ENCODE measurements at regions not wholly inside any gene's neighbourhood (a gene's known extent, or its start where the extent isn't known, plus 50 kb on each side); places are given as distances from the start of the nearest gene placed in this dataset.

DNA sequence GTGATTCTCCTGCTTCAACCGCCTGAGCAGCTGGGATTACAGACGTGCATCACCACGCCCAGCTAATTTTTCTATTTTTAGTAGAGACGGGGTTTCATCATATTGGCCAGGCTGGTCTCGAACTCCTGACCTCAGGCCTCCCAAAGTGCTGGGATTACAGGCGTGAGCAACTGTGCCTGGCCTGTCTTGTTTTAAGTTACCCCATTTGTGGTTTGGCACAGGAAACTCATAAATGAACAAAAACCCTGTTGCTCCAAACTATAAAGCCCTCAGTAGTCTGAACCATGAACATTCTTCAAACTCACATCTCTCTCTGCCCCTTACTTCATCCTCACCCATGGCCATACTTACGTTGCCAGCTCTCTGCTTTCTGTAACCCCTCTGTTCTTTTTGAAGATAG, 61.7 kb downstream of the RHOU start:
- DNase-seq, result peak; percentile 82

DNA sequence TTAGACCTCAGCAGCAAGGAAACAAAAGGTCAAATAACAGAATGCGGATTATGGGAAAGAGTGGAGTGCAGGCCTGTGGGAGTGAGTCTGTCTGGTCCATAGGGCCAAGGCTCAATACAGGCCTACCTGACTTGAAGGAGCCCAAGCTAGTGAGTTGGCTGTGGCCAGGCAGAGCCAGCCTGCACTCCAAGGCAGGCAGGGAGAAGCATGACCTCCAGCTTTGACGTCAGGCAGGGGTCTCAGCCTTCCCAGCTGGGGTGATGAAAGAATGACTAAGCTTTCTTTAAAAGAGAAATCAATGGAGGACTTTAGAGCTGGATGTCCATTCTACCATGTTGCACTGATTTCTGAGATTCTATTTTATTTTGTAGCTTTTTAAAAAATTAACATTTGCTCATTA, 62.8 kb downstream of the RHOU start:
- no peak for DNase-seq

DNA sequence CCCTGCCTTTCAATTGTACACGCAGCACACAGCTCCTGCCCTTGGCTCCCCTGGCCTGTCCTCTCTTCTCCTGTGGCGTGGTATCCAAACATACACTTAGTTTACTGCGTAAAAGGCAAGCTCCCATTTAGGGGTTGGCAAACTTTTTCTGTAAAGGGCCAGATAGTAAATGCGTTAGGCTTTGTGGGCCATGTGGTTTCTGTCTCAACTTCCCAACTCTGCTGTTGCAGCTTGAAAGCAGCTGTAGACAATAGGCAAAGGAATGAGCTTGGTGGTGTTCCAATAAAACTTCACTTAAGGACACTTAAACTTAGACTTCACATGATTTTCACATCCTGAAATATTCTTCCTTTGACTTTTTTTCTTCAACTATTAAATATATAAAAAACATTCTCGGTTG, 63.3 kb downstream of the RHOU start:
- DNase-seq, result peak; percentile 70

DNA sequence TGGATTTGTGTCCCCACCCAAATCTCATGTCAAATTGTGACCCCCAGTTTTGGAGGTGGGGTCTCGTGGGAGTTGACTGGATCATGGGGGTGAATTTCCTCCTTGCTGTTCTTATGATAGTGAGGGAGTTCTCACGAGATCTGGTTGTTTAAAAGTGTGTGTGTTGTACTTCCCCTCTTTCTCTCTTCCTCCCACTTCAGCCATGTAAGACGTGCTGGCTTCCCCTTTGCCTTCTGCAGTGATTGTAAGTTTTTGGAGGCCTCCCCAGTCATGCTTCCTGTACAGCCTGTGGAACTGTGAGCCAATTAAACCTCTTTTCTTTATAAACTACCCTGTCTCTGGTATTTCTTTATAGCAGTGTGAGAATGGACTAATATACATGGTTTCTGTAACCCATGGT, 64.6 kb downstream of the RHOU start:
- peak; percentile 67 for DNase-seq

DNA sequence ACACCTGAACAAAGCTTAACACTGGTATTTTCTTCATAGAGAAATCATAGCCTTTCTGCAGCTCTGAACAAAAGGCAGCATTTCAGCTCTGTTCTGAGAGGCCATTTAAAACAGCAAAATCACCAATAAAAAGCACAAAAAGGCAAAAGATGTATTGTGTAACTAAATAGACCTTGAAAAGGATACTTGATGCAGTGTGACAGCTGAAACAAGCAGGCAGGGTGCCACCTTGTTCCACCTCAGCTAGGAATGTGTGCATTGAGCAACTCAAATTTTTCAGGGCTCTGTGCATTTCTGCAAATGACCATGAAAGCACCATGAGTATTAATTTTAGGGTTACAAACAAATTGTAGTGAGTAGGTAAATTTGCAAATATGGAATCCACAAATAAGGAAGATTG, 65.8 kb downstream of the RHOU start:
- no peak for DNase-seq

DNA sequence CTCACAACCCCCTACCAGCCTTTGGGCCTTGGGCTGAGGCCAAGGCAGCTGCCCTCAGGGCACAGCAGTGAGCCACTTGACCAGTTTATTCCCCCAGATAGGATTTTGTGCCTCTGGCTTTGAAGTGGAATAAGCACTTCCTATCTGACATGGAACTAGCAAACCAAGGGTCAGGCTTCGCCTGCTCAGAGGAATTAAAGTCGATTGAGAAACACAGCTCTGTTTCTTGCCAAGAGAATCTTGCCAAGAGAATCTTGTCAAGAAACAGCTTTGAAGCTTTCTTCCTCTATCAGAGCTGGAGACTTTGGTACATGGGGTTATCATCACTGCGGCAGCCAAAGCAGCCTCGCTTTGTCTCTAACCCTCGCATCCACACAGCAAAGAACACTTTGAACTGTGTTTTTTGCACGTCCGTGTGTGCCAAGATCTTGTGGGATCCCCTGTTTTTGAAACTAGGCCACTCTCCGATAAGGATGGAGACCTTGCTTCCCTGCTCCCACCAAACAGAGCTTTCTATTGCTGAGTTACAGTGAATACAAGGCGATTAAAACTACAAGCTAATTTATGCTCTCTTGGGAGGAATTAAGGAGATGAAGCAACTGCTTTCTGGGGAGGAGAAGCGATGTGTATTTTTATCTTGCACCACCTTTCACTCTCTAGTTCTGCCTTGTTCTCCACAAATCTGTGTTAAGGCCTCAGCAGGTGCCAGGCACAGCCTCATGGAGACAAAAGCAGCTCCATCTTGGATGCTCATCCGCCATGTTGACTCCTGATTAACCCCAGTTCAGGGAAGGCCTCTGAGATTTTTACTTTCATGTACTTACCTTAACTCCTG, 67.3 kb downstream of the RHOU start:
- peak; percentile 40 for DNase-seq

DNA sequence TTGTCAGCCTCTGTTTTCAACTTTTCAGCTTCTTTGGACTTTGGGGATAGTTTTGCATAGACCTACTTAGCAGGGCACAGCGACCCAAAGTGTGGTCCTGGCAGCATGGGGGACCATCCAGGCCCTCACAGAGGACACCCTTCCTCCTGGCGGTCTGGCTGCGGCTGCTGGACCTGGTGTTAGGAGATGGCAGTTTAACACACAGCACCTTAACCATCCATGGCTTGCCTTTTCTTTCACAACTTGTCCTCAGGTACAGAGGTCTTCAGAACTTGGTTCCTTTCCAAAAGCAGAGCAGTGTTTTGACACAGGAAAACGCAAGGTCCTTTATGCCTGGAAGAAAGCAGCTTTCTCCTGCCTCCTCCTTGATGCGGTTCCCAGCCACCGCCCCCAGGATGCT, 68.1 kb downstream of the RHOU start:
- no peak for DNase-seq

DNA sequence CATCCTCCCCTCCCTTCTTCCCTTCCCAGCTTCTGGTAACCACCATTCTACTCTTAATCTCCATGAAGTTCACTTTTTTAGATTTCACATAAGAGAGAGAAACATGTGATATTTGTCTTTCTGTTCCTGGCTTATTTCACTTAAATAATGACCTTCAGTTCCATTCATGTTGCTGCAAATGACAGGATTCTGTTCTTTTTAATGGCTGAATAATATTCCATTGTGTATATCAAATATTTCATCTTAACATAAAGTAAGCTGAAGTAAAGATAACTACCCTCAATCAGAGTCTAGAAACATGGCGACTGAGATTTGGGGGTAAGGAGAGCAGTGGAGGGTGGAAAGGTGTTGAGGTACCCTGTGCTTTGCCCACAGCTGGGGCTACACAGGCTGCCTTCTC, 68.9 kb downstream of the RHOU start:
- no peak for DNase-seq

DNA sequence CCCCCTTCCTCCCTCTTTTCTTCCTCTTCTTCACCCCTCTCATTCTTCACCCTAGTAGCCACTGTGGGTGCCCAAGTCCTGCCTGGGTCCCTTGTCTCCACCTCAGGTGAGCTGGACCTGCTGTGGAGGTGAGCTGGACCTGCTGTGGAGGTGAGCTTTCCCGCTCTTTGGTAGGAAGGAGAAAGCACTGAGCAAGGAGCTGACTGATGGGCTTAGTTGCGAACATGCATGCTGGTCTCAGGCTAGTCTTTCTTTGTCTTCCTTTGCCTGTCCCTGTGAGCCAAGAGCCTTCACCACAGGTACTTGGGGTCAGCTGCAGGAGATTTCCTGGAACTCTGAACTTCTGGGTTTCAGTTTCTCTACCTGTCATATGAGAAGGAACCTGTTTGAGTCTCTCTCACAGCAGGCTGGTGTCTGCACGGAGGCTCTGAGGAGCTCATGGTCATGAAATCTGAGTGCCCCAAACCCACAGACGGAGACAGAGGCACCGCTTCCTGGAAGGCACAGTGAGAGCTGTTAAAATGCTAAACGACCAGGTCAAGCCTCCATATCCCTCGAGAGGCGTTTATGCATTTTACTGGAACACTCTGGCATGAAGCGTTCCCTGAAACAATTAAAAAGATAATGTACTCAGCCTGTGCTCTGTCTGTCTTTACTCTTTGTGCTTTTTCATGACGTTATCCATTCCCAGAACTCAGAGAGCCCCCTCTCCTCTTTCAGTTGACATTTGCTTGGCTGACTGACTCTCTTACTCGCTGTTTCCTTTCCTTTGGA, 69.5 kb downstream of the RHOU start:
- no peak for DNase-seq

DNA sequence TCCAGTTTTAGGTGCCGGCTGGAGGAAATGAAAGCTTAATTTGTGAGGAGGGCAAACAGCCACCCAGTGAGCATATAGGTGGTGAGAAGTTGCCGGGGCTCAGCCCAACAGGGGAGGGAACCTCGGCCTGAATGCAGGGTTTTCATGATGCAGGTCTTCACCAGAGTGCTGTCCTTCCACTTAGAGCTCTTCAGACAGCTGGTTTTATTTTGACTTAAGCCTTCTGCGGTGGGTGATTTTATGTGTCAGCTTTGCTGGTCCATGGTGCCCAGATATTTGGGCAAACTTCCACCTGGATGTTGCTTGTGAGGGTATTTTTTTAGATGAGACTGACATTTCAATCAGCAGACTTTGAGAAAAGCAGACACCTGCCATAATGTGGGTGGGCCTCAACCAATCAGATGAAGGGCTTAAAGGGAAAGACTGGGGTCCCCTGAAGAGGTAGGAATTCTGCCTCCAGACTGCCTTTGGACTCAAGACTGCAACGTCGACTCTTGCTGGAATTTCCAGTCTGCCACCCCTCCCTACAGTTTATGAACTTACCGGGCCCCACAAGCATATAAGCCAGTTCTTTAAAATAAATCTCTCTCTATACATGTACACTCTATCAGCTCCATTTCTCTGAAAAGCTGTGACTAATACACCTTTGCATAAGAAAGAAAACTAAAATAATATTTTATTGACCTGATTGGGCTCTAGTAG, 72.8 kb downstream of the RHOU start:
- DNase-seq, result no peak

DNA sequence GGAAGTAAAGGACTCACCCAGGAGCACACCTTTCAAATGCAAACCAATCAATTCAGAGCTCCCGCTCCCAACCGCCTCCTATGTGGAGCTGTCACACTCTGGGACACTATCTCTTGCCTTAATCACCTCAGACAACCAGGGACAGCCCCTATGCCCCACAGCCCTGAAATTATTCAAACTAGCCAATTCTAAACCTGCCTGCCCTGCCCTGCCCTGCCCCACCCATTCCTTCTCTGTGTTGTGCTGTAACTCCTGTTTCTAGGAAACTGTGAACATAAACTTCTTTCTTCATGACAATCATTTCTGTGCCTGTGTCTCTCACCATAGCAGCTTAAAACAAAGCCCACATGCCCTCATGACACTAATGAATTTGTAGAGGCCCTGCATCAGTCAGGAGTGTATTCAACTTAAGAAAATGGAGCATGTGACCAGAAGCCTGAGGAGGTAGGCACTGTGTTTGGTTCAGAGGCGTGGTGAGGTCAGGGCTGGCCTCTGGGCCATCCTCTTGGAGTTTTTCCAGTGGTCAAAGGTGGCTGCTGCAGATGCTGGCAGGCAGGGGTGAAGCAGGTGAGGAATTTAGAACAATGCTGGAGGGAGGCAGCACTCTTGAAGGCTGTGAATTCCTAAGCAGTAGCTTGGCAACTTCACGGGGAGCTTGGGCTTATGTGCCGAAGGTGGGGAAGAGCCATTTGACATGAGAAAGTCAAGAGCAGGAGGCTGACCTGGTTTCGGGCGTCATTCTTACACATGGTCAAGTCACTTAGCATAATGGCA, 74.5 kb downstream of the RHOU start:
- DNase-seq, result no peak

DNA sequence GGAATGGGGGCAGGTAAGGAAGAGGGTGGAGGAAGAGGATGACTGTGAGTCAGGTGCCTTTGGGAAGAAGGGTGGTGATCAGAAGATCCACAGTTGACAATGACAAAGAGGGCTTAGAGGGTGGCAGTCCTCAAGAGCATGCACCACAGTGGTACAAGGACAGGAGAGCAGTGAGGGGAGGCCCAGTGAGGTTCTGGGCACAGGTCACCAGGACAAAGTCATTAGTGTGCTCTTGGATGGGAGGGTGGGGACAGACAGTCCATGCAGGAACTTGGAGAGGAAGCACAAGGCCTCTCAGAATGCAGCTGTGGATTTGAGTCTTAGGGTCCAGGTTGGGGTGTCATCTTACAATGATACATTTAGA, 75.1 kb downstream of the RHOU start:
- DNase-seq, result no peak

DNA sequence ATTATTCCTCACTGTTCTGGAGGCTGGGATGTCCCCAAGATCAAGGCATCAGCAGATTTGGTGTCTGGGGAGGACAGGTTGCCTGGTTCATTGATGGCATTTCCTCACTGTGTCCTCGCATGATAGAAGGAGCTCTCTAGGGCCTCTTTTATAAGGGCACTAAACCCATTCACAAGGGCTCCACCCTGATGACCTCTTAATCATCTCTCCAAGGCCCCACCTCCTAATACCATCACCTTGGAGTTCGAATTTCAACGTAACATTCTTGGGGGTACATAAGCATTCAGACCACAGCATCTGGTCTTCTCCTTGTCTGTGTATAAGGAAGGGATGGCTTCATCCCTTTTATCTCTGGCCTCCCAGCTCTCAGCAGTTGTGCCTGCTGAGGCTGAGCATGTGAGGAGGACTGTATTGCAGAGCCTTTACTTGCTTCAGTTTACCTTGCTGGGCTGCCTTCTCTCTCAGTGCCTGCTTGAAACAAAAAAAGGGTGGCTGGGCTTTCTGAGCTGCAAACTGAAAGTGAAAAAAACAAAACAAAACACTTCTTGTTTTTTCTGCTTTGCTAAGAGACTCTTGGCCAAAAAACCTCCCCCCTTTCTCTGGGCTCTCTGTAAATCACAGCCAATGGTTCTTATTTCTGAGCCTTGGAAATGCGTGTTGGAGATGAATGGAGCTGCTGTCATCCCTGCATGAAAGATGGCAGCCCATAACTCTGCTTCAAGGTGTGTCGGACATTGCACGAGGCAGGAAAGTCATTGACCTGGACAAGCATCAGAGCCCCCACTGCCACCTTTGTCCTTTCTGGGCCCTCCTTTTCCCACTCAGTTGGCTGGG, 75.8 kb downstream of the RHOU start:
- DNase-seq, result peak; percentile 51

DNA sequence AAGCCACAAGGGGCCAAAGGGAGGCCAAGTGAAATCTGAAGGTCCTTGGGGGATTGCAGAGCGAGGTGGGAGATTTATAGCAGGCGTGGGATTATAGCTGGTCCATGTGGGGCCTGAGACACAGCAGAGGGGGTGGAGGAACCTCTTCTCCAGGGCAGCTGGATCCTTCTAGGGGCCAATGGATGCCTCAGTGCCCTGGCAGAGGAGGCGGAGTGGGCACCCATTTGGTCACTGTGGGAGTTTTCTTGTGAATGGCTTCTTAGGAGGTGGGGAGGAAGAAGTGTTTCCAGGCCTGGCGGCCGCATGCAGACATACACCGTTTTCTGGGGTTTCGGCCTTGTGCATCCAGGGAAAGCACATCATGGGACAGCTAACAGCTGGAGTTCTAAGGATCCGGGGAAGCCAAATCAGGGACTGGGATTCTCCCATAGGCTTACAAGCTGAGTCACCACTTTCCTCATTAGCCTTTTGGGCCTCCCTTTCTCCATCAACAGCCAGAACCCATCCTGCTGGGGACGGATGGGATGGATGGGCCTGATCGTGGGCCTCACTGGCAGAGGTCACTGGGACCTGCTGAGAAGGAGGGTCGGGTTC, 76.5 kb downstream of the RHOU start:
- no peak for DNase-seq

DNA sequence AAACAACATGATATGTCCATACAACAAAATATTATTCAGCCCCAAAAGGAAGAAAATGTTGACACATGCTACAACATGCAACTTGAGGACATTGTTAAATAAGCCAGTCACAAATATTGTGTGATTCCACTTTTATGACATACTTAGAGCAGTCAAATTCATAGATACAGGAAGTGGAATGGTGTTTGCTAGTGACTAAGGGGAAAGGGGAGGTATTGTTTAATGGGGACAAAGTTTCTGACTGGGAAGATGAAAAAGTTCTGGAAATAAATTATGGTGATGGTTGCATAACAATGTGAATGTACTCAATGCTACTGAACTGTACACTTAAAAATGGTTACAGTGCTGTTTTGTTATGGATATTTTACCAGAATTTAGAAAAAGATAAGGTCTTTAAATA, 77.7 kb downstream of the RHOU start:
- DNase-seq, result no peak

DNA sequence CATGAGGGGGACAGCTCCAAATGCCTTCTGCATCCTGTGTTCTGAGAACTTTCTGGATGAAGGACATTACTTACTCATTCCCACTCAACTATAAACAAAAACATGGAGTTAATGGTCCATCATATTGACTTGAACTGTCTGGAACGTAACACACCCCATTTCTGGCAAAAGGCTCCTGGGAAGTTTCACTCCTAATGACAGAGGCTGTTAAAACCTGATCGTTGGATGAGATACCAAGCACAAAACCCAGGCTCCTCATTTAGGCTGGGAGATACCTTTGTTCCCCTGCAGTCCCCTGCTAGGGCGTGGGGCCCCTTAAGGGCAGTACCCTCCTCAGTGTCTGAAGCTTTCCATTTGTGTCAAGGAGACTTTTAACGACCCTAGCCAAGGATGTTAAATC, 78.9 kb downstream of the RHOU start:
- DNase-seq, result no peak

DNA sequence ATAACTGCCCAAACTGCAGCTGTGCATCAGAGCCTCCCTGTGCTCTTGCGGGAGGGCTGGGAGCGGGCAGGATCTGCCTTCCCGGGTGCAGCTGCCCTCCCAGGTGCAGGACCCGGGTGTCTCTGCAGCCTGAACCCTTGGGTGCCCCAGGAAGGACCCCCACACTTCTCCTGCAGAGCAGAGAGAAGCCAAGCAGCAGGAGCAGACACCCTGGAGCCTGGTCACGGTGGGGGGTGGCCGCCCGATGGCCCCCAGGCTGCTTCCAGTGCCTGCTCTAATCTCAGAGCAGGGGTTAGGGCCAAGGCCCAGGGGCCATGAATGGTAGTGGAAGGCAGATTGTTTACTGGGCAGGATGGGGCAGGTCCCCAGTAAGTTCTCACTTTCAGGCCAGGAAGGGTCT, 83.0 kb downstream of the RHOU start:
- no peak for DNase-seq

DNA sequence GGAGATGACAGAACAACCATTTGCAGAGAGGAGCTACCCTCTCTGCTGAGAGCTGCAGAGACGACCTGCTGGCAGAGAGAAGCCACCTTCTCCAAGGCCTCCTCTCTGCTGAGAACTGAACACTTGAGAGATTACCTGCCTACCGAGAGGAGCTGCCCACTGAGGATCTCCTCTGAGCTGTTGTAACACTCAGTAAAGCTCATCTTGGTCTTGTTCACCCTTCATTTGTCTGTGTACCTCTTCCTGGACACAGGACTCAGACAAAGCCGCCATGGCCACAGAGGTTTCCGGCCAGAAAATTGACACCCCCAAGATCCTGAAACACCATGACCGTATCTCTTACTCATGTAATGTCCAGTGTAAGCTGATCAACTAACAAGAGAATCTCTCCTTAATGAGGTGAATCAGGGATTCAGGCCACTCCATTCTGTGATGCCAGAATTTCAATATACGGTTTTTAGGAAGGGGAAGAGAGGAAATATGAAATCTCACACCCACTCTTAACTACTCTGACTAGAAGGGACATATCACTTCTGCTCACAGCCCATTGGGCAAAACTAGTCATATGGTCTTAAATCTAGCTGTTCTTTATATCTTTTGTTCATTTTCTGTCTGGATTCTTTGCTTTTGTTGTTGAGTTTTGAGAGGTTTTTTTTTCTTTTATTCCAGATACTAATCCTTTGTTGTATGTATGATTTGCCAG, 83.8 kb downstream of the RHOU start:
- DNase-seq, result no peak

DNA sequence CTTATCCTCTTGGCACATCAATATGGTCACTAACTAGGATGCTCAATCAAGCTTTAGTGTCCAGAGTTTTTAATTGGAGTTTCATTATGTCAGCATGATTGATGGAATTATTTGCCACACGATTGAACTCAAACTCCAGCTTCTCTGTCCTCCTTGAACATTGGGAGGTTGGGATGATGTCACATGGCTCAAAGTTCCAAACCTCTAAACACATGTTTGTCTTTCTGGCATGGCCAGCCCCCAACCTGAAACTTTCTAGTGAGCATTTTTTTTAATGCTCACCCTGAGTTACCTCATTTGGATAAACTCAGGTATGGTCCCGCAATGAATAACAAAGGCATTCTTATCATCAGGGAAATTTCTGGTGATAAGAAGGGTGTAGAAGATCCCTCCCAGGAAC, 86.0 kb downstream of the RHOU start:
- DNase-seq, result no peak

DNA sequence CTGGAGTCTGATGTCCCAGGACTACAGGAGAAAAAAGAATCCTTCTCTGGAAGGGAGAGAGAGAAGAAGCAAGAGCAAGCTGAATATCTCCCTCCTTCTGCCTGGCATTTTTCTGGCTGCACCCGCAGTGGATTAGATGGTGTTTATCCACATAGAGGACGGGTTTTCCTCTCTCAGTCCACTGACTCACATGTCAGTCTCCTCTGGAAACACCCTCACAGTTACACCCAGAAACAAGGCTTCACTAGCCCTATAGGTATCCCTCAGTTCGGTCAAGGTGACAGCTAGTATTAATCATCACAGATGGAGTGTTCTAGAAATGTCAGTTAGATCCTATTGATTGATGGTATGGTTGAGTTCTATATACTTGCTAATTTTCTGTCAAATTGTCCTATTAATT, 87.9 kb downstream of the RHOU start:
- no peak for DNase-seq

DNA sequence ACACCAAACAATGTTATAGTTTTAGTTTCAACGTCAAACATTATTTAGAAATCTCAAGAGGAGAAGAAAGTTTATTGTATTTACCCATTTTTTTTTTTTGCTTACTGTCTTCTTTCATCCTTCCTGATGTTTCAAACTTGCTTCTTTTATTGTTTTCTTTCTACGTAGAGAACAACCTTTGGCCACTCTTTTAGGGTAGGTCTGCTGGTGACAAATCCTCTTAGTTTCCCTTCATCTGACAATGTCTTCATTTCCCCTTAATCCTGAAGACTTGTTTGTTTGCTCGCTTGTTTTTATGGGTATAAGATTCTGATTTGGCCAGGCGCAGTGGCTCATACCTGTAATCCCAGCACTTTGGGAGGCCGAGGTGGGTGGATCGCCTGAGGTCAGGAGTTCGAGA, 89.1 kb downstream of the RHOU start:
- no peak for DNase-seq
